ENCODE measurements at regions not wholly inside any gene's neighbourhood (a gene's known extent, or its start where the extent isn't known, plus 50 kb on each side); places are given as distances from the start of the nearest gene placed in this dataset.

DNA sequence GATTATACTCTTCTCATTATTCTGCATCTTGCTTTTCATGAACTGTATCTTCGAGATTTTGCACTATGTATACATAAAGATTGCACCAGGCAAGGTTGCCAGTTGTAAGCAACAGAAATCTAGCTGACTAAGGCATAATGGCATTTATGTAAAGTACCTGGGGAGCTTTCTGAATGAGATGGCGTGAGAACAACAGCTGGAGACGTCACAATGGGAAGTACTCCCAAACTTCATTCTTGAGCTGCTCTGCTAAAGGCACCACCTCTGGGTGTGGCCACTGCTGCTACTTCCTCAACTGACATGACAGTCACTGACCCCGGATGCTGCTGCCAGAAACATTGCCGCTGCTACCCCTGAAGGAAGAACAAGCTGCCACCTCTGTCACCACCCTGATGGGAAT lies 220.7 kb downstream of the NOVA1 start:
- no peak overlapping the region for H4K8ac ChIP-seq (replicated peaks; ENCODE audit: insufficient read length, low read depth, low read length)
- H3K9me3 ChIP-seq (ENCODE audit: control insufficient read depth, low read depth, low read length) = peaks cover 12% of the 10 kb centered on the region
- 0 out of 2 replicates have a peak, but pooled peaks cover 3% of the 10 kb centered on the region for H3K4me1 ChIP-seq (ENCODE audit: insufficient read depth, low read length)
- TF ChIP-seq, protein P1, sequence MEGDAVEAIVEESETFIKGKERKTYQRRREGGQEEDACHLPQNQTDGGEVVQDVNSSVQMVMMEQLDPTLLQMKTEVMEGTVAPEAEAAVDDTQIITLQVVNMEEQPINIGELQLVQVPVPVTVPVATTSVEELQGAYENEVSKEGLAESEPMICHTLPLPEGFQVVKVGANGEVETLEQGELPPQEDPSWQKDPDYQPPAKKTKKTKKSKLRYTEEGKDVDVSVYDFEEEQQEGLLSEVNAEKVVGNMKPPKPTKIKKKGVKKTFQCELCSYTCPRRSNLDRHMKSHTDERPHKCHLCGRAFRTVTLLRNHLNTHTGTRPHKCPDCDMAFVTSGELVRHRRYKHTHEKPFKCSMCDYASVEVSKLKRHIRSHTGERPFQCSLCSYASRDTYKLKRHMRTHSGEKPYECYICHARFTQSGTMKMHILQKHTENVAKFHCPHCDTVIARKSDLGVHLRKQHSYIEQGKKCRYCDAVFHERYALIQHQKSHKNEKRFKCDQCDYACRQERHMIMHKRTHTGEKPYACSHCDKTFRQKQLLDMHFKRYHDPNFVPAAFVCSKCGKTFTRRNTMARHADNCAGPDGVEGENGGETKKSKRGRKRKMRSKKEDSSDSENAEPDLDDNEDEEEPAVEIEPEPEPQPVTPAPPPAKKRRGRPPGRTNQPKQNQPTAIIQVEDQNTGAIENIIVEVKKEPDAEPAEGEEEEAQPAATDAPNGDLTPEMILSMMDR (conservative IDR thresholded peaks at IDR 0.05) = no peak
- no peak overlapping the region for H3K27ac Mint-ChIP-seq
- no peak overlapping the region for H4K5ac ChIP-seq (ENCODE audit: insufficient read length, low read depth, low read length)
- no peak overlapping the region for H2AK5ac ChIP-seq (ENCODE audit: insufficient read length, low read length)
- H3K79me1 ChIP-seq (ENCODE audit: insufficient read depth, low read depth, low read length, poor library complexity, severe bottlenecking) = no peaks in the 10 kb centered on the region
- no peaks in the 10 kb centered on the region for H3K79me2 ChIP-seq (ENCODE audit: insufficient read depth, low read length)
- no peak overlapping the region for H2BK20ac ChIP-seq (ENCODE audit: low read depth, low read length, poor library complexity, severe bottlenecking)
- H2AFZ ChIP-seq (ENCODE audit: low read length) = no peak overlapping the region
- no peak overlapping the region for H3K56ac ChIP-seq (ENCODE audit: insufficient read length, low read depth, low read length)
- no peaks in the 10 kb centered on the region for H4K20me1 ChIP-seq (ENCODE audit: control insufficient read depth, insufficient read depth, insufficient read length)
- H2BK5ac ChIP-seq (ENCODE audit: insufficient read length, low read length) = no peak overlapping the region
- no peak overlapping the region for H3K4me3 Mint-ChIP-seq
- peak overlapping the region; percentile 19 for H3K18ac ChIP-seq (ENCODE audit: insufficient read length, low read depth, low read length)
- no peaks in the 10 kb centered on the region for H3K27me3 ChIP-seq (ENCODE audit: insufficient read depth, low read length)
- H3K4me1 Mint-ChIP-seq = peaks cover 8 to 13% of the 10 kb centered on the region in 2 experiments; a peak in 3 of 4 replicates
- no peak overlapping the region for H4K91ac ChIP-seq (ENCODE audit: insufficient read length, low read depth, low read length)
- no peak overlapping the region; the same call in 1 of the 2 replicates for H3K14ac ChIP-seq (ENCODE audit: insufficient read depth, low read length)
- H3K4me2 ChIP-seq (ENCODE audit: insufficient read depth, insufficient read length, low read length) = no peak overlapping the region
- H2BK15ac ChIP-seq (ENCODE audit: low read depth, low read length) = no peak overlapping the region
- H2BK120ac ChIP-seq (ENCODE audit: low read depth, low read length, poor library complexity, severe bottlenecking) = no peak overlapping the region
- H3K23me2 ChIP-seq (ENCODE audit: insufficient read length, low read depth, low read length, poor library complexity, severe bottlenecking) = no peaks in the 10 kb centered on the region
- H3K4ac ChIP-seq (ENCODE audit: low read depth, low read length) = no peak overlapping the region
- H3K27ac ChIP-seq (ENCODE audit: insufficient read length, low read depth, low read length) = no peak overlapping the region
- no peak overlapping the region for H3K23ac ChIP-seq (ENCODE audit: insufficient read length, low read depth, low read length)
- WGBS (ENCODE audit: extremely low coverage, insufficient read length, low lambda C conversion rate) = no CpG with 5 or more reads among the region's 5 CpGs
- H3K36me3 Mint-ChIP-seq (ENCODE audit: insufficient read depth in 1 of 3, low read depth in 3 of 3) = peaks cover 11 to 17% (median 12%) of the 10 kb centered on the region in 3 experiments
- peak; percentile 47 for DNase-seq
- H3K27me3 Mint-ChIP-seq (ENCODE audit: low read depth) = no peaks in the 10 kb centered on the region
- H3K9me3 Mint-ChIP-seq = peaks cover 12 to 21% of the 10 kb centered on the region in 2 experiments; a peak in 4 of 5 replicates
- no peak overlapping the region for H3K9ac ChIP-seq (ENCODE audit: extremely low read depth, insufficient read length, low read length)
- H3T11ph ChIP-seq (ENCODE audit: low read length) = no peak overlapping the region
- no peak overlapping the region for H2BK12ac ChIP-seq (ENCODE audit: insufficient read length, low read depth, low read length)

All from H9 (cell line).